ENCODE measurements at regions not wholly inside any gene's neighbourhood (a gene's known extent, or its start where the extent isn't known, plus 50 kb on each side); places are given as distances from the start of the nearest gene placed in this dataset.

GRCh38 chr13:104163866-104164630 is 1097.8 kb upstream of the SLC10A2 start:
- intact Hi-C loops (cut with micrococcal nuclease): no loop called here

- intact Hi-C loops (cut with micrococcal nuclease): no loop called here
Measured at GRCh38 chr13:104160536-104160935, 1094.3 kb upstream of the SLC10A2 start.

GRCh38 chr13:104143760-104144416 is 1077.7 kb upstream of the SLC10A2 start:
- intact Hi-C loops (cut with micrococcal nuclease): no loop called here

- intact Hi-C loops (cut with micrococcal nuclease): no loop called here
Measured at GRCh38 chr13:104140552-104140951, 1074.3 kb upstream of the SLC10A2 start.

GRCh38 chr13:104137416-104137815 is 1071.2 kb upstream of the SLC10A2 start:
- intact Hi-C loops (cut with micrococcal nuclease): no loop called here

GRCh38 chr13:104132849-104133248 is 1066.6 kb upstream of the SLC10A2 start:
- intact Hi-C loops (cut with micrococcal nuclease): no loop called here

GRCh38 chr13:104114101-104114500 is 1047.9 kb upstream of the SLC10A2 start:
- intact Hi-C loops (cut with micrococcal nuclease): no loop called here

GRCh38 chr13:104111031-104111430 is 1044.8 kb upstream of the SLC10A2 start:
- intact Hi-C loops (cut with micrococcal nuclease): no loop called here

- intact Hi-C loops (cut with micrococcal nuclease): no loop called here
Measured at GRCh38 chr13:104106705-104107393, 1040.6 kb upstream of the SLC10A2 start.

- intact Hi-C loops (cut with micrococcal nuclease): no loop called here
Measured at GRCh38 chr13:104105418-104106355, 1039.5 kb upstream of the SLC10A2 start.

- intact Hi-C loops (cut with micrococcal nuclease): no loop called here
Measured at GRCh38 chr13:104099750-104100149, 1033.5 kb upstream of the SLC10A2 start.

GRCh38 chr13:104098421-104098820 is 1032.2 kb upstream of the SLC10A2 start:
- intact Hi-C loops (cut with micrococcal nuclease): no loop called here

GRCh38 chr13:104086759-104087158 is 1020.5 kb upstream of the SLC10A2 start:
- intact Hi-C loops (cut with micrococcal nuclease): no loop called here

- intact Hi-C loops (cut with micrococcal nuclease): no loop called here
Measured at GRCh38 chr13:104086210-104086609, 1020.0 kb upstream of the SLC10A2 start.

GRCh38 chr13:104085611-104086010 is 1019.4 kb upstream of the SLC10A2 start:
- intact Hi-C loops (cut with micrococcal nuclease): no loop called here

- intact Hi-C loops (cut with micrococcal nuclease): no loop called here
Measured at GRCh38 chr13:104074326-104074725, 1008.1 kb upstream of the SLC10A2 start.

GRCh38 chr13:104071806-104072205 is 1005.6 kb upstream of the SLC10A2 start:
- intact Hi-C loops (cut with micrococcal nuclease): no loop called here

- intact Hi-C loops (cut with micrococcal nuclease): no loop called here
Measured at GRCh38 chr13:104065328-104065727, 999.1 kb upstream of the SLC10A2 start.

GRCh38 chr13:104057861-104058260 is 991.6 kb upstream of the SLC10A2 start:
- intact Hi-C loops (cut with micrococcal nuclease): no loop called here

GRCh38 chr13:104045907-104046306 is 979.7 kb upstream of the SLC10A2 start:
- intact Hi-C loops (cut with micrococcal nuclease): no loop called here

GRCh38 chr13:104043184-104043583 is 977.0 kb upstream of the SLC10A2 start:
- intact Hi-C loops (cut with micrococcal nuclease): no loop called here
